MG63 (cell line): ENCODE measurements at regions not wholly inside any gene's neighbourhood (a gene's known extent, or its start where the extent isn't known, plus 50 kb on each side); places are given as distances from the start of the nearest gene placed in this dataset.
"Not testable (repeated sequence)": the region's sequence is repeated elsewhere in the genome, so short reads cannot be mapped to it uniquely, and the experiment has no call there.

Experiments used
- DNase-seq: peaks from one replicate; pipeline ENCODE4 v3.0.0-alpha.2; 2020
- H3K27me3 ChIP-seq: fragments of 250-450 bp; sonication (Bioruptor Pico); 2 replicates; pipeline ENCODE4 v1.5.1; 2020; ENCODE audit warnings: mild to moderate bottlenecking, moderate library complexity
- H3K36me3 ChIP-seq: fragments of 250-450 bp; sonication (Bioruptor Pico); 2 replicates; pipeline ENCODE4 v1.5.1; 2020; ENCODE audit warnings: mild to moderate bottlenecking, moderate library complexity
- H3K4me3 ChIP-seq: fragments of 250-450 bp; sonication (Bioruptor Pico); 2 replicates; pipeline ENCODE4 v1.5.1; 2020; ENCODE audit warnings: mild to moderate bottlenecking, moderate library complexity
- H3K9me3 ChIP-seq: fragments of 250-450 bp; sonication (Bioruptor Pico); 2 replicates; pipeline ENCODE4 v1.5.1; 2020; ENCODE audit warnings: mild to moderate bottlenecking, moderate library complexity

GRCh38 chr2:193279361-193279760 is 1084.6 kb upstream of the TMEFF2 start:
- H3K4me3 ChIP-seq: no peak overlapping the region
- H3K27me3 ChIP-seq: no peaks in the 10 kb centered on the region
- H3K36me3 ChIP-seq: no peaks in the 10 kb centered on the region
- H3K9me3 ChIP-seq: no peaks in the 10 kb centered on the region
- no peak for DNase-seq

- H3K36me3 ChIP-seq: no peaks in the 10 kb centered on the region
- H3K9me3 ChIP-seq: no peaks in the 10 kb centered on the region
- DNase-seq: no peak
- H3K4me3 ChIP-seq: no peak overlapping the region
- H3K27me3 ChIP-seq: no peaks in the 10 kb centered on the region
Observed at GRCh38 chr2:193276988-193277387, 1082.3 kb upstream of the TMEFF2 start.

GRCh38 chr2:193276560-193276959 is 1081.8 kb upstream of the TMEFF2 start:
- H3K4me3 ChIP-seq: no peak overlapping the region
- H3K36me3 ChIP-seq: no peaks in the 10 kb centered on the region
- H3K9me3 ChIP-seq: no peaks in the 10 kb centered on the region
- DNase-seq: no peak
- H3K27me3 ChIP-seq: no peaks in the 10 kb centered on the region

- no peaks in the 10 kb centered on the region for H3K27me3 ChIP-seq
- H3K4me3 ChIP-seq: no peak overlapping the region
- H3K9me3 ChIP-seq: no peaks in the 10 kb centered on the region
- DNase-seq: no peak
- no peaks in the 10 kb centered on the region for H3K36me3 ChIP-seq
Observed at GRCh38 chr2:193276069-193276468, 1081.3 kb upstream of the TMEFF2 start.

- Histone ChIP-seq H3K36me3 (no peaks in the 10 kb centered on the region), H3K4me3 (no peak overlapping the region), H3K9me3 (no peaks in the 10 kb centered on the region), H3K27me3 (no peaks in the 10 kb centered on the region)
- DNase-seq: no peak
Observed at GRCh38 chr2:193272011-193272410, 1077.3 kb upstream of the TMEFF2 start.

- DNase-seq: no peak
- H3K27me3 ChIP-seq: no peaks in the 10 kb centered on the region
- H3K4me3 ChIP-seq: no peak overlapping the region
- H3K9me3 ChIP-seq: no peaks in the 10 kb centered on the region
- H3K36me3 ChIP-seq: no peaks in the 10 kb centered on the region
Observed at GRCh38 chr2:193270816-193271215, 1076.1 kb upstream of the TMEFF2 start.

GRCh38 chr2:193267496-193268002 is 1072.8 kb upstream of the TMEFF2 start:
- Histone ChIP-seq H3K4me3 (no peak overlapping the region), H3K9me3 (no peaks in the 10 kb centered on the region), H3K36me3 (no peaks in the 10 kb centered on the region), H3K27me3 (no peaks in the 10 kb centered on the region)
- DNase-seq: no peak

GRCh38 chr2:193253014-193253530 is 1058.3 kb upstream of the TMEFF2 start:
- no peak for DNase-seq
- Histone ChIP-seq H3K4me3 (no peak overlapping the region), H3K27me3 (no peaks in the 10 kb centered on the region), H3K9me3 (no peaks in the 10 kb centered on the region), H3K36me3 (no peaks in the 10 kb centered on the region)

GRCh38 chr2:193251909-193252308 is 1057.2 kb upstream of the TMEFF2 start:
- H3K36me3 ChIP-seq: no peaks in the 10 kb centered on the region
- DNase-seq: no peak
- H3K4me3 ChIP-seq: no peak overlapping the region
- no peaks in the 10 kb centered on the region for H3K27me3 ChIP-seq
- no peaks in the 10 kb centered on the region for H3K9me3 ChIP-seq

GRCh38 chr2:193250389-193250788 is 1055.7 kb upstream of the TMEFF2 start:
- Histone ChIP-seq H3K9me3 (no peaks in the 10 kb centered on the region), H3K27me3 (no peaks in the 10 kb centered on the region), H3K36me3 (no peaks in the 10 kb centered on the region), H3K4me3 (no peak overlapping the region)
- no peak for DNase-seq

- no peaks in the 10 kb centered on the region for H3K36me3 ChIP-seq
- no peaks in the 10 kb centered on the region for H3K27me3 ChIP-seq
- no peak for DNase-seq
- H3K9me3 ChIP-seq: no peaks in the 10 kb centered on the region
- no peak overlapping the region for H3K4me3 ChIP-seq
Observed at GRCh38 chr2:193240752-193241151, 1046.0 kb upstream of the TMEFF2 start.

GRCh38 chr2:193231634-193232033 is 1036.9 kb upstream of the TMEFF2 start:
- Histone ChIP-seq H3K4me3 (no peak overlapping the region), H3K36me3 (no peaks in the 10 kb centered on the region), H3K9me3 (no peaks in the 10 kb centered on the region; the same call in 1 of the 2 replicates), H3K27me3 (no peaks in the 10 kb centered on the region)
- no peak for DNase-seq

- DNase-seq: no peak
- H3K27me3 ChIP-seq: no peaks in the 10 kb centered on the region
- no peaks in the 10 kb centered on the region for H3K36me3 ChIP-seq
- no peaks in the 10 kb centered on the region; the same call in 1 of the 2 replicates for H3K9me3 ChIP-seq
- H3K4me3 ChIP-seq: no peak overlapping the region
Observed at GRCh38 chr2:193228276-193228675, 1033.5 kb upstream of the TMEFF2 start.

- H3K4me3 ChIP-seq: no peak overlapping the region
- no peaks in the 10 kb centered on the region; the same call in 1 of the 2 replicates for H3K9me3 ChIP-seq
- DNase-seq: no peak
- no peaks in the 10 kb centered on the region for H3K27me3 ChIP-seq
- H3K36me3 ChIP-seq: no peaks in the 10 kb centered on the region
Observed at GRCh38 chr2:193222454-193222853, 1027.7 kb upstream of the TMEFF2 start.

GRCh38 chr2:193219413-193219812 is 1024.7 kb upstream of the TMEFF2 start:
- Histone ChIP-seq H3K9me3 (no peaks in the 10 kb centered on the region), H3K36me3 (no peaks in the 10 kb centered on the region), H3K4me3 (no peak overlapping the region), H3K27me3 (no peaks in the 10 kb centered on the region)
- no peak for DNase-seq

- Histone ChIP-seq H3K27me3 (no peaks in the 10 kb centered on the region), H3K36me3 (no peaks in the 10 kb centered on the region), H3K4me3 (no peak overlapping the region), H3K9me3 (no peaks in the 10 kb centered on the region)
- no peak for DNase-seq
Observed at GRCh38 chr2:193201583-193201982, 1006.9 kb upstream of the TMEFF2 start.

GRCh38 chr2:193199322-193199721 is 1004.6 kb upstream of the TMEFF2 start:
- no peak for DNase-seq
- Histone ChIP-seq H3K9me3 (peaks cover 2% of the 10 kb centered on the region; the same call in 1 of the 2 replicates), H3K27me3 (no peaks in the 10 kb centered on the region), H3K4me3 (no peak overlapping the region), H3K36me3 (no peaks in the 10 kb centered on the region)

- Histone ChIP-seq H3K9me3 (no peaks in the 10 kb centered on the region), H3K4me3 (peak overlapping the region; percentile 48), H3K27me3 (no peaks in the 10 kb centered on the region), H3K36me3 (no peaks in the 10 kb centered on the region)
- DNase-seq: no peak
Observed at GRCh38 chr2:193187816-193188215, 993.1 kb upstream of the TMEFF2 start.

GRCh38 chr2:193170981-193171380 is 976.2 kb upstream of the TMEFF2 start:
- DNase-seq, H3K9me3 ChIP-seq, H3K36me3 ChIP-seq, H3K27me3 ChIP-seq, H3K4me3 ChIP-seq: not testable (repeated sequence)
